OCI-LY3 (cell line): ENCODE measurements at regions not wholly inside any gene's neighbourhood (a gene's known extent, or its start where the extent isn't known, plus 50 kb on each side); places are given as distances from the start of the nearest gene placed in this dataset.

Experiments used
- CTCF ChIP-seq: fragments of 200-600, 300-600 bp; sonication (generic); IDR thresholded peaks from 2 replicates; pipeline ENCODE4 v1.5.1; 2014; ENCODE audit warnings: antibody characterized with exemption, low read length, low read depth
- EZH2phosphoT487 ChIP-seq: fragments of 200-600 bp; shearing (Covaris generic); IDR thresholded peaks from 2 replicates; pipeline ENCODE4 v1.6.1; 2018; ENCODE audit warnings: antibody characterized with exemption, mixed run types, low read depth

GRCh38 chr3:173268781-173269180 is 127.7 kb upstream of the SPATA16 start:
- TF ChIP-seq CTCF (no peak), EZH2phosphoT487 (no peak)
